Umbilical cord (tissue), 1 donor: ENCODE measurements at regions not wholly inside any gene's neighbourhood (a gene's known extent, or its start where the extent isn't known, plus 50 kb on each side); places are given as distances from the start of the nearest gene placed in this dataset.
"Not testable (repeated sequence)": the region's sequence is repeated elsewhere in the genome, so short reads cannot be mapped to it uniquely, and the experiment has no call there.

ENCODE experiments used
- DNase-seq: peaks from one replicate; pipeline ENCODE4 v3.0.0-alpha.2; 2015; ENCODE audit warnings: low spot score

DNA sequence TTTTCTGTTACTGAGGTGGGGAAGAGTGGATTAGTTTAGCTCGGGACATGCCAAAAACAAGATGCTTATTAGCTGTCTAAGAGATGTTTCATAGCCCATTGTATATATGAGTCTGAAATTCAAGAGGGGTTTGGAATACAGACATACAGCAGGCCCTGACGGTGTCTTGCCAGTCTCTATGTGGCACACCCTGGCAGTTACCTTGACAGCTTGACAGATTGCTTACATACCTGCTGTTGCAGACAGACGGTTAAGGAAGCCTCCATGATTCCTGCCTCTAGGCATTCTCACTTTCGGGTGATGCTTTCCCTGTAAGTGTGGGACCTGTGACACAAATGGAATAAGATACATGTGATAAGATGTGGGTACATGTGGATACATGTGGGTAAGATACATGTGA is 95.0 kb downstream of the QRSL1 start:
- DNase-seq = no peak

GRCh38 chr6:106723419-106723818 is 94.0 kb downstream of the QRSL1 start:
- DNase-seq = not testable (repeated sequence)

DNA sequence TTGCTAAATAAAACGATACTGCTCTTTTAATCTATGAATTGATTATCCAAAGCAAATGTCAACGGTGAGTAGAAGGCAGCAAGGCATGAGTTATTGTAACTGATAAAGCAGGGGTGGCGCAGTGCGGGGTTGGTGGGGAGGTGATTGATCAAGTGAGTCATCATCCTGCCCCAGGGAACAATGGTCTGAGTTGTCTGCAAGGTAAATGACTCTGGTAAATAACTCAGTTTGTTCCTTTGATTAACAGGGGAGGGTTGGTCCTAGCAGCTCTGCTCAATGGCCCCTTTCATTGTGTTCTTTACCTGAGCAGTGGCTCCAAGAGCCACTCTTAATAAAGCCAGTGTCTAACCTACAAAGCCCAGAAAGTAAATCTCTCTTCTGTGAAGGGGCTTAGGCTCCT is 91.8 kb downstream of the QRSL1 start:
- not testable (repeated sequence) for DNase-seq
